ENCODE measurements at regions not wholly inside any gene's neighbourhood (a gene's known extent, or its start where the extent isn't known, plus 50 kb on each side); places are given as distances from the start of the nearest gene placed in this dataset.
"Not testable (repeated sequence)": the region's sequence is repeated elsewhere in the genome, so short reads cannot be mapped to it uniquely, and the experiment has no call there.

DNA sequence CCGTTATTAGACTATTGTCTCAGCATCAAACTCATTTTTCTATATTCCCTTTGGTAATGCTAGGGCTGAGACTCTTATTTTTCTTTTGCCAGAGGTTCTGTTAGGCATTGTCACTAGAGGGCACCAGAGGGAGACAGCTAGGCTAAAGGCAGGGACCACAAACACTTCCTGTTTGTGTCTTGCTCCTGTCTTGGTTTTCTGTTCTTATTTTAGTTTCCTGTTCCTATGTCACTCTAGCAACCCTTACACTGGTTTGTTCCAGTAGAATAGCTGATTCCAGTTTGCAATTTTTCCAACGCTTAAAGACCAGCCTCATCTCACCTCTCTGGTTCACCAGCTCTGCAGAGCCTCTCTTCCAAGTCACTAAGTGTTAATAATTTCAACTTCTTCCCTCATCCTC lies 772.0 kb downstream of the DIAPH3 start:
- DNase-seq: peak in 1 of 2 experiments; percentile 8

DNA sequence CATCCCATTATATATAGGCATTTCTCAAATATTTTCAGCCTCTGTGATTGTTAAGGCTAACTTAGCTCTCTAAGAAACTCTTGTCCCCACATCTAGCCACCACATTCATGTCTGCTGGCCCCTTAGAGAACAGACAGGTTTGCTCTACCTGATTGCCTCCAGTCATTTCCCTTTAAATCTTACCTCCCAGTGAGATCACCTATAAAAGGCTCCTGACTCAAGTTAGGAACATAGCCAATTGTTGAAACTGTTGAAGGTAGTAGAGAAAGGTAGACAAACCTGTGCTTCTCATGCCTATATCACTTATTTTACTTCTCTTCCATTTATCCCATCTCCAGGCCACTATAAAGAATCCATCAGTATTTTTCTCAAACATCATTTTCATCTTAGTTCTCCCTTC lies 771.4 kb downstream of the DIAPH3 start:
- no peak for DNase-seq

DNA sequence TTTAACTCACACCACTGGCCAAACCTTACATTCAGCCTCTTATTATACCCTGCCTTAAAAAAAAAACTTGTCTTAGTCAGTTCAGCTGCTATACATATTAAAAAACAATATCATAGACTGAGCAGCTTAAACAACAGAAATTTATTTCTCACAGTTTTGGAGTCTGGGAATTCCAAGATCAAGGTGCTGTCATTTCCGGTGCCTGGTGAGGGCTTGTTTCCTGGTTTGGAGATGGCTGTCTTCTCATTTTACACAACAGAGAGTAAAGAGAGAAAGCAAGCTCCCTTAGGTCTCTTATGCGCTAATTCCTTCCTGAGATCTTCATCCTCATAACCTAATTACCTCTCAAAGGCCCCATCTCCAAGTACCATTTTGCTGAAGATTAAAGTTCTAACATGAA lies 769.2 kb downstream of the DIAPH3 start:
- no peak for DNase-seq

DNA sequence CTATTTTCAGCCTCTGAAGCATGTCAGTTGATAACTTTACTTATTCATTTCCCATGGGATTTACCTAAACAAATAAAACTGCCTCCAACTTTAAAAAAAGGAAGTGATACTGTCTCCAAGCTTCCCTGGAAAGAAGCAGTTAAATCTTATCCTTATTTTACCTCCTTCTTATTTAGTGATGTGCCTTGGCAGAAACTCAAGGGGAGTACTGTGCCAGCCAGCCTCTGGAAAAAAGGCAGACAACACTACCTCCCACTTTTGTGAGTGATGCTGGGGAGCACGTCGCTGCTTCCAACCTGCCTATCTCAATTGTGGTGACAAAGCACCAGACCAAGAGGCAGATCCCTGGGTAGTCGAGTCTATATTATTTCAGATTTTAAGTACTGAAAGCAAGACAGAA lies 765.6 kb downstream of the DIAPH3 start:
- DNase-seq: no peak

DNA sequence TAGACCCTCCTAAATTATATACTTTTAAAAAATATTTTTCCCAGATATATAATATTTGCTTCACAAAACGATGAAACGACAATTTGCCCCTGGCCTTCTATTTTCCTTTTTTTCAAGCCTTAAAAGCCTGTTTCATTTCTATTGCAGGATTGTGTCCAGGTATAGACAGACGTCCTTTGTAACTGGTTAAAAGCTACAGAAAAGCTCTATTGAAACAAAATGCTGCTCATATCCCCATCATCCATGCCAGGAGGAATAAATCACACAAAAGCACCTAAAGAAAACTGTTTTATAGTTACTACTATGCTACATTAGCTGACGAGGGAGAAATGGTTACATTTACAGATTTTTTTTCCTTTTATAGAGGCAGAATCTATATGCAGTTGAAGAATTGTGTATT lies 765.1 kb downstream of the DIAPH3 start:
- DNase-seq: no peak

DNA sequence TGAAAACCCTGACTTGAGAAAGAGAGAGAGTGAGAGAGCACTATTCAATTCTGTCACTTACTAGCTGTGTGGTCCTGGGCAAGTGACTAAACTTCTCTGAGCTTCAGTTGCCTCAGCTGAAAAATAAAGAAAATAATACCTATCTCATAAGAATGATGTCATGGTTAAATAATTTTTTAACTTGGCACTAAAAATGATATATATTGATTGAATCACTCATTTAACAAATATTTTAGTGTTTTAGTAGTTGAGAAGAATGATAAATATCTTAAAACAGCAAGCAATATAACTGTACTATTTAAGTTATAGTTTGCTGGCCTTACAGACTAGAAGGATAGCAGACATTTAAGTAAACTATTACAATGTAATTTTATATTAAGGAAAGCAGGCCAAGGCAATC lies 764.2 kb downstream of the DIAPH3 start:
- DNase-seq: no peak

DNA sequence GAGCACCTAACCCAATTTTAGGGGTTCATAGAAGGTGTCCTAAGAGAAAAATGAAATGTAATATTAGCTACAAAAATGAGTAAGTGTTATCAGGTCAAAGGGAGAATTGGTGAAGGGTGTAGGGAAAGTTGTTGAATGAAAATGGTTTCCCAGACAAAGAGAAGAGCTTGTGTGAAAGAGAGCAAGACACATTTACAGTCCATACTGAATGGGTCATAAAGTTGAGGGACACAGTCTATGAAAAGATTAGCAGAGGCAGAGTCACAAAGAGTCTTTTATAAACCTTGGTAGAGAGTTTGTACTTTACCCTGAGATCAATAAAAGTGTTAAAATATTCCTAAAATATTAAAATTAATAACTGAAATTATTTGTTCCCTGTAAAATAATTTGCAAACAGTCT lies 759.4 kb downstream of the DIAPH3 start:
- no peak for DNase-seq

DNA sequence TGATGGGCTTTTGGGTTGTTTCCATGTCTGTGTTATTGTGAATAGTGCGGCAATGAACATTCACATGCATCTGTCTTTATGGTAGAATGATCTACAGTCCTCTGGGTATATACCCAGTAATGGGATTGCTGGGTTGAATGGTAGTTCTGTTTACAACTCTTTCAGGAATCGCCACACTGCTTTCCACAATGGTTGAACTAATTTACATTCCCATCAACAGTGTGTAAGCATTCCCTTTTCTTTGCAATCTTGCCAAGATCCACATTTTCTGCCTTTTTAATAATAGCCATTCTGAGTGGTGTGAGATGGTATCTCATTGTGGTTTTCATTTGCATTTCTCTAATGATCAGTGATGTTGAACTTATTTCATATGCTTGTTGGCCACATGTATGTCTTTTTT lies 756.5 kb downstream of the DIAPH3 start:
- DNase-seq: not testable (repeated sequence)

DNA sequence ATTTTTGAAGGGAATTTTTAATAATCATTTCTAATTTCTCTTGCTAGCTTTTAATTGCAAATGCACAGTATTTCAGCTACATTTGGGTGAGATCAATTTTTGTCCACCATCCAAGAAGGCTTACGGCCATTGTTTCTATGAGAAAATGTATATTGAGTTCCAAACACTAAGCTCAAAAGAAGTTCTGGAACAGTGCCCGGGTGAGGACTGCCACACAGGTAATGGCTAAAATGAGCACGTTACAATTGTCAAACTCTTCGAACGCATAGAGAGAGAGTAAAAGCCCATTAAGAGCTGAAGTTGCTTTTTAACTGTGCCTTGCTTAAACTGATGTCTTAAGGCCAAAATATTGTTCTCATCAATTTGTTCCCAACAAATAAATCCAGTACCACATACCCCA lies 755.0 kb downstream of the DIAPH3 start:
- no peak for DNase-seq

DNA sequence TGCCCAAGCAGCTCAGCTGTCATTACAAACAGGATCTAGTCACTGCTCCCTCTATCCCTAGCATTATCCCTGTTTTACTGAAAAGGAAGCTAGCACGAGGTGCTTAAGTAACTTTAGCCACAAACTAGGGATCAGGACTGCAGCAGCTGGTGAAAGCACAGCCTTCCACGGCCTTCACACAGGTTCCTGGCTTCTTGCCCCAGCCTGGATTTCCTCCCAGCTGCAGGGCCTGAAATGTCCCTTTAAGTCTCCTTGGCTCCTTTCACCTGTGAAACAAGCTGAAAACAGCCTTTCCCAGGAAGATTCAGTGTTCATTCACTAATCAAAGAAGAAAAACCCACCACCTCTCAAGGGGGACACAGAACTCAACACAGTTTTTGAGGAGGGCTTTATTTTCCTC lies 754.5 kb downstream of the DIAPH3 start:
- DNase-seq: no peak

DNA sequence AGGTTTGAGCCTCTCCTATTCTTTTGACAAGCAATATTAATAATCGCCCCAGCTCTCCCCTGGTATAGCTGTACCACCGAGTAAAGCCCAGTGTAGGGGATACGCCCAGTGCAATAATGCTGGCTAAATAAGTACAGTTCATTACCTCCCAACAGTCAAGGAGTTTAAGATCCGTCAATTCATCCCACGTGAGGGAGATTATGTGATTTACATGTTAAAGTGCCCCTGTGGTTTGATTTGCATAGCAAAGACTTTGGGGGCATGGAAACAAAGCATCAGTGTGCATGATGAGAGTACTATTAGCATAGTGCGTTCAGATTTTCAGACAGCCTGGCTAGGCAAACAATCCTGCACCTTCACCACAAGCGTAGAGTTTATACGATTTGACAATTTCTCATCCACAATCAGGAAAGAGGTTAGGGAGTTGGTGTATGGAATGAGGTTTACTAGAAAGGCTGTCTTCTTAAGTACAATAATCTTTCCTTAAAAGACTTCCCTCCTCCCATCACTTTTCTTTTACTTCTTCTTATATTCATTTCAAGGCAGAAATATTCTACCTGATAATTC lies 754.0 kb downstream of the DIAPH3 start:
- no peak for DNase-seq

DNA sequence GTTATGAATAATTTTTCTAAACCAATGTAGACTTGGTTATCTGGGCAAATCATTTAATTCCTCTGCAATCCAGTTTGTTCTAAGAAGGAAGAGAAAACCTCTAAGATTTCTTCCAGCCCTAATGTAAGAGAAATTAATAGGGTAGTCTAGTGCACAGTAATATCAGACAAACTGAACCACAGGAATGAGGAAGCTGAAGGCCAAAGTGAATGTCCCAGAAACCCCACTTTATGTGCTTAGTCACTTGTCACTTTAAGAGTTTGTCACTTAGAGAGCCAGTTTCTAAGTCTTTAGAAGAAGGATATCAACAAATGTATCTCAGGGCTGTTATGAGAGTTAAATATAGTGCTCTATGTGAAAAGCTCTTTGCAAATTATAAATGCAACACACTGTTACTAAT lies 750.6 kb downstream of the DIAPH3 start:
- DNase-seq: no peak

DNA sequence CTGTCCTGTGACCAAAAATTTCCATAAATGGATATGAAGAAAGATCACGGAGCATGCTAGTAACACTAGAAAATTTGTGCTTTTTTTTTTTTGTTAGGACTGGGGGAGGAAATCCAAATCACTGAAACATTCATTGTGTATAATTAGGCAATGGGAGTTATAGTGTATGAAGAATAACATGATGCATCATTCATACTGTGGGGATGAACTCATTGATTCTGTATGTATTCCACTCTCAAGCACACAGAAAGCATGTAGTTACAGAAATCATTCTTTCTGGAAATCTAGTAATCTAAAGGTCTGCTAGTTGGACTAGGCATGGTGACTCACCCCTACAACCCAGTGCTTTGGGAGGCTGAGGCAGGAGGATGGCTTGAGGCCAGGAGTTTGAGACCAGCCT lies 749.7 kb downstream of the DIAPH3 start:
- no peak for DNase-seq

DNA sequence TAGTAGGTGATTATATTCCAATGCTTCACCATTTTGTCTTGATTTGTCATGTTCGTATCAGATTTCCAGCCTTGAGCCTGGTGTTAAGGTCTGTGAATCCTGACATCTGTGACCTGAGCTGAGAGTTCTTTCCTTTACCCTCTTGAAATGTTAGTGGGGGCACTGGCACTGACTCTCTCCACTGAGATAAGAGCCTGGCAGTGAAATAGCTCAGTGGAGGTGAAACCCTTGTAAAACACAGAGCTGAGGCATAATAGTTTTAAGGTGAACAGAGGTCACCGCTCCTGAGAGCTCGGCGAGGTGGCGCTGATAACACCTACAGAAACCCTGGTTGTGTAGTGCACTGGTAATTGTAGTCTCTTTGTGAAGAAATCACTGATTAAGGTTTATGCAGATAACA lies 748.2 kb downstream of the DIAPH3 start:
- DNase-seq: no peak

DNA sequence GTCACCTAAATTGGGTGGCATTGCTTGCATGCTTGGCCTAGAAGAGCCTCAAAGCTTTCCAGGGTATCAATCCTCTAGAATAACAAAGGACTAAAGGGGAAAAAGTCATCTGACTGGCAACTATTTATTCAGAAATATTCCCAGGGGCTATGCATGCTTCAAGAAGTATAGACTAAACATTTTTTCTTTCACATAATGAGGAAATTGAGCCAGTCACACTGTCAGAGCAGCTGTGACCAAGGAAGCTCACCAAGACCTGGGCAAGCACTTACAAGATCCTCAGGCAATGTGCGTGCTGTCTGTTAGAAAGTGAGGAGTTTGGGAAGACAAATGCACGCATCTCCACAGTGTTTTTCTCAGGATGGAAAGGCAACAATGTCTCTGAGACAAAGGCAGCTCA lies 747.2 kb downstream of the DIAPH3 start:
- no peak for DNase-seq

DNA sequence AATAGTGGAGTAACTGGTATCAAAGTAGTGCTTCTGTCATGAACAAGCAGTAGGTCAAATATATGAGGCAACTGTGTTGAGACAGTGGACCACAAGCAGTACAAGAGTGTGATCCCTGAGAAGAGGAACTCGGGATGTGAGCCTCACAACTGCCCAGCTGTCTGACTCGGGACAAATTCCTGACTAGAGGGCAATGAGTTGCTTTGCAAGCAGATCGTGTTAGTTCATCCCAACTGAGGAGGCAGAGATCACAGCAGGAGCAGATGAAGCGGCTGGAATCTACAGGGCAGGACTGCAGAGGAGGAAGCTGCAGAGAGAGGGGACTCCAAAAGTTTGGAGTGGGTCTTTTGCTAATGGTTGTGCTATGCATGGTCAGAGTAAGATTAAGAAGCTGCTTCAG lies 741.1 kb downstream of the DIAPH3 start:
- DNase-seq: no peak

DNA sequence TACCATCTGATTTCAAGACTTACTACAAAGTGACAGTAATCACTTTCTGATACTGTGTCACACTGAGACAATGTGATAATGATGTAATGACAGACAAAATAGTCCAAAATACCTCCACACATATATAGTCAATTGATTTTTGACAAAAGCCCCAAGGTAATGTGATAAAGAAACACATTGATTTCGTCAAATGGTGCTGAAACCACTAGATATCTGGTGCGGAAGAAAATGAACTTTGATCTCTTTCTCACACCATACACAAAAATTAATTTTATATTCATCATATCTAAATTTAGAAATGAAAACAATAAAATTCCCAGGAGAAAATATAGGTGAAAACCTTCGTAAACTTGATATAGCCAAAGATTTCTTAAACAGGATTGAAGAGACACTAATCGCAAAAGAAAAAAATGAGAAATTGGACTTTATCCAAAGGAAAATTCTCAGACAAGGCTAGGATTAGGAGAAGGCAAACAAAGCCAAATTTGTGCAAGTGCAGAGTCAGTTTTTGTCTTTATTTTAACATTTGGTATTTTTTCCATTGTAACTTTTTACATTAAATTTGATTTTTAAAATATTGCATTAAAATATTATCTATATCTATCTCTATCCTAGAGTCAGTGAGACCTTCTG lies 739.9 kb downstream of the DIAPH3 start:
- DNase-seq: no peak

DNA sequence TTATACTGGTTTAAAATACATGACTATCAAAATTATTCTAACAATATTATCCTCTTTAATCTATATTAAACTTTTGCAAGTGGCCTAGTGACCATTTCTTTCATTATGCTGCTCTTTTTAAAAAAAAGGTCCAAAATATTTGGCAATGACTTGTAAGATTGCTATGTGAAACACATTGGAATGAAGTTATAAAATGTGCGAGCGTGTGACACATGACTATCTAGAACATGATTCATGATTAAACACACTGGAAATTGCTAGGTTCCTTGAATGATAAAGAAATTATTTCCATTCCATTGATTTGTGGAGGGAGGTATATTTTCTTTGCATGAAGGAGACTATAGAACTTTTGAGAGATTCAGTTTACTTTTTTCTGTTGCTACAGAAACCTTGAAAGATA lies 739.1 kb downstream of the DIAPH3 start:
- DNase-seq: no peak

DNA sequence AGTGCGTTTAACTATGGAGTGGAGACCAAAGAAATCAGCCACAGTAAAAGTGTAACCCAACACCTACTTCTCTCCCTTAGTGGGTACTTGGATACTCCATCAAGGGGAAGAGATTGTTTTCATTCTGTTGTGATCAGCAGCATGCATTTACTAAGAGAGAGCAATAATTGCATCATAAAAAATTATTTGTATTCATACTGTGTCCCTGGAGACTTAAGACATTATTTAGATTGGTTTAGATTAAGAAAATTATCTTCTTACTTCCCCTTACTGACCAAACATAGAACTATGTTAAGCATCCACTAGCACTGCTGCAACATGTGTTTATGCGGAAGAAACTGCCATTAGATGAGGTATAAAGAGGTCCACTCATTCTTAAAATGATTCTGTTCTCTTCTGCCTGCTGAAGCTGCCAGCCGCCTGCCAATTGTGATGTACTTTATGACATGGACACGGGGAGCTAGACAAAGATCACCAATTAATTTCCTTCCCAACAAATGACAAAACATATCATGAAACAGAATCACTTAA lies 738.5 kb downstream of the DIAPH3 start:
- DNase-seq: peak; percentile 51

DNA sequence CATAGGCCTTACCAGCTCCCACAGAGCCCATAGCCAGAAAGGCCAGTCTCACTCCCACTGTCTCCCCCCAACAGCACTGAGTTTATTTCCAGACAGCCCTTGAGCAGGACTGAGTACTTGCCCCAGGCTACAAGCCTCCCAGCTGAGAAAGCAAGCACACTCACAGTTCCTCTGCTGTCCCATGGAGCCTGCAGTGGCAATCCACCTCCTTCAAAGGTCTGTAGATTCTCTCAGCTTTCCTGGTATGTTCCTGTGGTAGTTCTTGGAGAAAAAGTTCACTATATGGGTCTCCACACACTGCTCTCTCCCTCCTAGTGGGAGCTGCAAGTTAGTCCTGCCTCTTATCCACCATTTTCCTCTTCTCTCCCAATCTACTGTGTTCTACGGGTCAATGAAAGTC lies 728.7 kb downstream of the DIAPH3 start:
- DNase-seq: no peak

DNA sequence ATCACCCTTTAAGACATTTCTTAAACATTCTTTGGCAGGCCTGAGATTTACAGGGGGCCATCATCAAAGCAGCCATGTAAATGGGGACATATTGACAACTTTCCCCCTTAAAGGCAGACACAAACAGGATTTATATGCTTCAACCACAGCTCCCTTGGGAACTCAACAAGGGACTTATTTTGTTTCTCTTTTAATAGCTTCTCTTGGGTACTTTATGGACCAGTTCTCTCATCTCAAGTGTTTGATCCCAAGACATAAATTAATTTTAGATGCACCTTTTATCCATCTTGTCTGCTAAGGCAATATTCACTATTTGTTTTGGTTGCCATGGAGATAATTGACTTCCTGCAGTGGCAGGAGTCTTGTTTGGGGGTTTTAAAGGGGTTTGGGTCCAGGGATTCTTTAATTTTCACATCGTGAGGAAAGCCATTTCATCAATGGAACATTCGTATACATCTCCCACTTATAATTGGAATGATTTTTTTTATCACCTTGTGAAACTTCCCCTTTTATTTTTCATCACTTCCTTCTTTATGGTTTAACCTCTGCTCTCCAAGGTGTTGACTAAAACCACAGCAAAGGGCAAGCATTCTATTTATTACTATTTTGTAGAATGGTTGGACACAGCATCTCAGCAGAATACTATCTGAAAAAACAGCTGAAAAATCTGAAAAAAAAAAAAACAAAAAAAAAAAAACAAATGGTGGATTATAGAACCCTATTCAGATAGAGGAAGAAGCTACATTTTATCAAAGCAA lies 726.0 kb downstream of the DIAPH3 start:
- DNase-seq: peak in 1 of 2 experiments; percentile 10

DNA sequence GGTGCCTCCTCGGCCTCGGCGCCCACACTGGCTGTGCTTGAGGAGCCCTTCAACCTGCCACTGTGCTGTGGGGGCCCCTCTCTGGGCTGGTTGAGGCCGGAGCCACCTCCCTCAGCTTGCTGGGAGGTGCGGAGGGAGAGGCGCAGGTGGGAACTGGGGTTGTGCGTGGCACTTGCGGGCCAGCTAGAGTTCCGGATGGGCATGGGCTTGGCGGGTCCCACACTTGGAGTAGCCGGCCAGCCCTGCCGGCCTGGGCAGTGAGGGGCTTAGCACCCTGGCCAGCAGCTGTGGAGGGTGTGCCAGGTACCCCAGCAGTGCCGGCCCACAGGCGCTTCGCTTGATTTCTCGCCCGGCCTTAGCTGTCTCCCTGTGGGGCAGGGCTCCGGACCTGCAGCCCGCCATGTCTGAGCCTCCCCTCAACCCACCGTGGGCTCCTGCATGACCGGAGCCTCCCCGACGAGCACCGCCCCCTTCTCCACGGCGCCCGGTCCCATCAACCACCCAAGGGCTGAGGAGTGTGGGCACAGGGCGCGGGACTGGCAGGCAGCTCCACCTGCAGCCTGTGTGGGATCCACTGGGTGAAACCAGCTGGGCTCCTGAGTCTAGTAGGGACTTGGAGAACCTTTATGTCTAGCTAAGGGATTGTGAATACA lies 723.8 kb downstream of the DIAPH3 start:
- no peak for DNase-seq

DNA sequence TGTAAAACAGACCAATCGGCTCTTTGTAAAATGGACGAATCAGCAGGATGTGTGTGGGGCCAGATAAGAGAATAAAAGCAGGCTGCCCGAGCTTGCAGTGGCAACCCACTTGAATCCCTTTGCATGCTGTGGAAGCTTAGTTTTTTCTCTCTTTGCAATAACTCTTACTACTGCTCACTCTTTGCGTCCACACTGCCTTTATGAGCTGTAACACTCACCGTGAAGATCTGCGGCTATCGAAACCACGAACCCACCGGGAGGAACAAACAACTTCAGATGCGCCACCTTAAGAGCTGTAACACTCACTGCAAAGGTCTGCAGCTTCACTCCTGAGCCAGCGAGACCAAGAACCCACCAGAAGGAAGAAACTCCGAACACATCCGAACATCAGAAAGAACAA lies 722.7 kb downstream of the DIAPH3 start:
- DNase-seq: not testable (repeated sequence)

All from NCI-H187 (cell line).